GM21619 (cell line): ENCODE measurements at regions not wholly inside any gene's neighbourhood (a gene's known extent, or its start where the extent isn't known, plus 50 kb on each side); places are given as distances from the start of the nearest gene placed in this dataset.
"Not testable (repeated sequence)": the region's sequence is repeated elsewhere in the genome, so short reads cannot be mapped to it uniquely, and the experiment has no call there.

Experiments used
- ATAC-seq: cut with Tn5 transposase; IDR thresholded peaks from one replicate; pipeline ENCODE4 v1.9.1; 2021; ENCODE audit not compliant: unreplicated experiment

DNA sequence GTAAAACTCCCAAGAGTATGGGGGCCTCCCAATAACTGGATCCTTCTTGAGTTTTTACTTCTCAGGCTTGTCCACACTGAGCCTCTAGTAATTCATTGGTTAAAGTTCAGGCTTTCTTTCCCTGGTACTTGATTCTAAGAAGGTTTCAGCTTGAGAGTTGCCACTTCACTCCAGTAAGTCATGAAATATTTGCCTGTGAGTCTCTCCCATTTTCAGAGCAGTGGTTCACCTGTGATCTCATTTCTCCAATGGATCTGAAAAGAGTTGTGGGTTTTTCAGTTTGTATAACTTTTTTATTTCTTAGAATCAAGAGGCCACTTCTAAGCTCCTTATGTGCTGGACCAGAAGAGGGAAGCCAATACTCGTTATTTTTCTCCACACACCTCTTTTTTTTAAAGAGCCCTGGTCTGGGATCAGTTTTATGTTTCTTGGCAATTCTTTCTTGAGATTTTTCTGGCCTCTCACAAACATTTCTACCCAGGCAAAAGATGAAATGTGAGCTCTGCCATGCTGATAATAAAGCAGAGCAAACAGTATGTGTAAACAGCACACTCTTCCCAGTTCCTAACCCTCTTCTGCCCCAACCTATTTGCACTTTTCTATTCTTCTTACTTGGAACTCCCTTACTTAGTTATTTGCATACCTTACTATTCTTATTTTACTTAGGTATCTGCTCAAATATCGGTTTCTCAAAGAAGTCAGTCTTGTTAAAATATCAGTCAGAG lies 983.4 kb downstream of the CCSER2 start:
- no peak for ATAC-seq

DNA sequence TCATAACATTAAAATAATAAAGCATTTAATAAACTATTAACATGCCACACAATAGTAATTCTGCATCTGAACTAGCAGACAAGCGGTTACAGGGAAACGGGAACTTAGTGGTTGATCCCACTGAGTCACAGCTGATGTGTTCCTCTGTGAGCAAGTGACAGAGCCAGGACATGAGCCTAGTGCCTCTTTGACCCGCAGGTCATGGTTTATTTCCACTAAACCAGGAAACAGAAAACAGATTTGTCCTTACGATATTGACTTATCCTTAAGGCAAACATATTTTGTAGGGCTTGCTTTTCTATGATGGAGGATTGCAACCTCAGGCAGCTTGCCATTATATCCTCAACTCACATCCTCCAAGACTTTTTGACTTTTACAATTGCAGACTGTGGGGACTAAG lies 987.3 kb downstream of the CCSER2 start:
- no peak for ATAC-seq

DNA sequence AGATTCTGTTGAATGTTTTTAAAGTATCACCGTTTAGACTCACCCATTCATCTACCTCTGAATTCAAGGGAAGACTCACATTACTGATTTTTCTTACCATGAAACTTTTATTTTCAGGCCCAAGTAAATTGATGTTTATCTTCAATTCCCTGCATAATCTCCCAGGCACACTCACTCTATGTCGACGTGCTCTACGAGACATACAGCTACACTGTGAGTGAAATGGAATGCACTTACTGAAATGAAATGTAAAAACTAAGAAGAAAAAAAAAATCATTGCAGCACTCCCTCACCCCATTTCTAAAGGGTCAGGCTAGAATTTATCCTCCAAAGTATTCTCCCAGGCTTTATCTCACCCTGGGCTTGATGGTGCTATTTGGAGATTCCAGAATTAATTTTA lies 987.9 kb downstream of the CCSER2 start:
- no peak for ATAC-seq

DNA sequence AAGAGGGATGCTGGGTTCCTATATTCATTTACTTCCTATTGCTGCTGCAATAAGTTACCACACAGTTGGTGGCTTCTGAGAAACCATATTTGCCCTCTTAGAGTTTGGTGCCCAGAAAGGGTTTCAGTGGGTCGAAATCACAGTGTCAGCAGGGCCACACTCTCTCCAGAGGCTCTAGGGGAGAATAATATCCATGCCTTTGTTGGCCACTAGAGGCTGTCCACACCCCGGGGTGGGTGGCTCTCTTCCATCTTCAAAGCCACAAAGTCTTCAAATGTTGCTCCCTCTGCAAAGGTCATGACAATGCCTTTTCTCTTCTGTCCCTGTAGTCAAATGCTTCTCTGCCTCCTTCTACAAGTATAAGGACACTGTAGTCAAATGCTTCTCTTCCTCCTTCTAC lies 989.4 kb downstream of the CCSER2 start:
- no peak for ATAC-seq

DNA sequence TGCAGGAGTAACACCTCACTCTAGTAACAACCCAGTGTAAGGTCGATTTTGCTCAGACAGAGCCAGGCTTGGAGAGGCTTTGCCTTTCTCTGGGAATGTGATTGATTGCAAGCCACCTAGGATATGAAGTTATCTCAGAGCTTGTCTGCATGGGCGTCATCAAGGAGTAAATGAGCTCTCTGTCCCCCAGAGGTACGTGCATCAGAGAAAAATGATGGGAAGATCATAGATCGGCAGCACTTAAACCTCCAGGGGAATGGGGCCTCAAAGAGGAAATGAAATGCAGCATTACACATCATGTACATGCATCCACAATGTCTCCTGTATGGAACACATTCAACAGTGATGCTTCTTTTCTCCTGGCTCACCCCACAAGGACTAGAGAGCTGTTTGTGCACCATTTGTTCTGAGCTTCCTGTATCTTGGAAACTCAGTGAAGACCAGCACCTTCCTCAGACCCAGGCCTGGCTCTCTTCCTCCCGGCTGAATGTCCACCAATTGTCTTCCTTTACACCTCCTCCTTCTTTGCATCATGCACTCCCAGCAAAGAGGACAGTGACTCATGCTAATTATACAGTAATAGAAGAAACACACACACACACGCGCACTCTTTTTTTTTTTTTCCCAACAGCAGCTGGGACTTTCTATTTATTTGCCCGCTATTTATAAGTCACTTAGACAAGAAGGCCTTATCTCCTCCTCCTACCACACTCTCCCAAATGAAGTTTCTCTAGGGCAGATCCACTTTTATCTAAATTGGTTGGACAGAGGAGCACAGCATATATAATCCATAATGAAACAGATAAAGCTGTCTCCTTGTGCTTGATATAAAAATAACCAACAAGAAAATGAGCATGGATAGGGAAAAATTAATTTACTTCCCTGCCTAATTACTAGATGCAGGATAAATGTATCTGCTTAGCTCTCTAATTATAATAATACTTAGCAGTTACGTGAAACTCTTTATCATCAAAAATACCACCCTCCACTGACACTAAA lies 990.7 kb downstream of the CCSER2 start:
- ATAC-seq = no peak

DNA sequence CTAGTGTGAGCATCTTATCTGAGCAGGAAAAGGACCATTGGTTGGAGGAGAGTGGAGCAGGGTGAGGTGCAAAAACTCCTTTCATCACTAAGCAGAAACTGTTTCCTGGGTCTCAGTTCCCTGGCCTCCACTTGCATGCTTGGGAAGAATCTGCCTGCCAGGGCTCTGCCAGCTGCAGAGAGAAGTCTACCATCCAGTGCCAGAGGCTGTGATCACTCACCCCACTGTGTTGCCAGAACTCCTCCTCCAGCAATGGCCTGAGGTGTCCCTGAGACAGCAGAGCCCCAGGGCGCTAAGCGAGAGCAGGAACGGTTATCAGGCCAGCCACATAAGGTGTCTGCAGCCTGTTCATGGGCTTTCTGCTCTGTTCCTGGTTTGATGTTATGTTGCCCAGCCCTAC lies 991.4 kb downstream of the CCSER2 start:
- no peak for ATAC-seq

DNA sequence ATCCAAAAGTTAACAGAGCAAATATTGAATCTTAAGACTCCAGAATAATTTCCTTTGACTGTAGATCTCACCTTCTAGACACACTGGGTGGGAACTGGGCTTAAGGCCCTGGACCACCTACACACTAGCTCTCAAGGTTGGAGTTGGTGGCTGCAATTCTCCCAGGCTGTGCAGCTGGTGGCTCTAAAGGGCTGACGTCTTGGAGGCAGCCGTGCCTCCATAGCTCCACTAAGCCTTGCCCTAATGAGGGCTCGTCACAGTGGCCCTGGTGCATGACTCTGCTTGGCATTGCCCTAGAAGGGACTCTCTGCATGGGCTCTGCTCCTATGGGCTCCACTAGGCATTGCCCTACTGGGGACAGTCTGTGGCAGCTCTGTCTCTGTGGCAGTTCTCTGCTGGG lies 1005.2 kb downstream of the CCSER2 start:
- no peak for ATAC-seq

DNA sequence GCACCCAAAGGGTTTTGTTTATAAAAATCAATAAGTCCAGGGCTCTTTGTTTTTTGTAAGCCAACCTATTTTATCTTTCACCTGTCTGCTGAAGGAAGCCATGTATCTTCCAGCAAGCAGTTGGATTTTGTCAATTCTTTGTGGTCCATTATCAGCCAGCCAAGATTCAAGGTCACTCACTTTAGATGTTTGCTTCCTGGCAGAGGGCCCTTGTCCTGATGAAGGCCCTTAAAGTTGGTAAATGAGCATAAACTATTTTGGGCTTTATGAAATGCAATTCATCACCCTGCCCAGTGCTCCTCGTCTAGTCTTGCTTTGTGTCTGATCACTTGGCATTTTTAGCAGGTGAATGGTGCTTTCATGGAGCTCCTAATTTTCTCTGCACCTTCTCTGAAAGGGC lies 1004.2 kb downstream of the GRID1 start:
- ATAC-seq = no peak

DNA sequence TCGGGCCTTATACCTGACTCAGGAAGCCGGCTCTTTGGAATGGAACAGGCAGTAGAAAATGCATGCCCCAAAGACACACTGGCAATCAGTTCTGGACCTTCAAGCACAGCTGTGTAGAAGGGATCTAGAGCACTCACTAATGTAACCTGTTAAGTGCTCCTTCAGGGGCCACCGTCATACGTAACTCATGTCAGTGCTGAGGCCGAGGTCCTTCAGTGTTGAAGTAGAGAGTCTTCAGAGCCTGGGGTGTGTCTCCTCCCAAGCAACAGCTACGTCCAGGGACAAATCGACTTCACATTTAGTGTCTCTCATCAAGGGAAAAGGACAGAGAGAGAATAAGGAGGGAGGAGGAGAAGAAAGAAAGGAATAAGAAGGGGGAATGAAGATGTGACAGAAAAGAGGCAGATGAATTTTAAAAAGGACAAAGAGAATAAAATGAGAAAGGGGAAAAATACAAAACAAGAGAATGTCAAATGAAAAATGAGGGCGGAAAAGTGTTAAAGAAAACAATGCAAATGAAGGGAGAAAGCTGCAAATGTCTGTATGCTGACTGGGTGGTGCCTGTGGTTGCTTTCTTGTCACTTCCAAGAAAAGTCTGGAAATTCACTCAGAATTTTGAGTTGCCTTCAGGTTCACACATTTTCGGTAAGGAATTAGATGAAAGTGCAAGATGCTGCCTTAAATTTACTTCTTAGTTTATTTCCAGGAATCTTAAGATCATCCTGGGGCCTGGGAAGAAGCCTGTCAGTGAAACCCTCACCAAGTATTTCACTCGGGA lies 989.4 kb downstream of the GRID1 start:
- ATAC-seq = no peak

DNA sequence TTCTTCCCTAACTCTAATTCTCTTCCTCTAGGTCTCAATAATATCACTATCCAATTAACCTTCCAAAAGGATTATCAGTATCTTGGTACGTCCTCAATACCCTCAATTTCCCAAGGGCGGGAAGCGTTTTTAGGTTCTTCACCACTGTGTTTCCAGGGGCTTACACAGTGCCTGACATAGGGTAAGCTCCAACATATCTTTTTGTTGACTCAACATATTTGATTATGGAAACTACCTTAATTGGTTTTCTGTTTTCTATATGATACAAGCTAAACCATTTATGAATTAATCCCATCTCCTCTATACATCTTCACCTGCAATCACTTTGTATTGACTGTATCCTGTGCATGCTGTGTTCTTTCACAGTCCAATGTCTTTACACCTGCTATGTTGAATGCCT lies 987.3 kb downstream of the GRID1 start:
- ATAC-seq = no peak

DNA sequence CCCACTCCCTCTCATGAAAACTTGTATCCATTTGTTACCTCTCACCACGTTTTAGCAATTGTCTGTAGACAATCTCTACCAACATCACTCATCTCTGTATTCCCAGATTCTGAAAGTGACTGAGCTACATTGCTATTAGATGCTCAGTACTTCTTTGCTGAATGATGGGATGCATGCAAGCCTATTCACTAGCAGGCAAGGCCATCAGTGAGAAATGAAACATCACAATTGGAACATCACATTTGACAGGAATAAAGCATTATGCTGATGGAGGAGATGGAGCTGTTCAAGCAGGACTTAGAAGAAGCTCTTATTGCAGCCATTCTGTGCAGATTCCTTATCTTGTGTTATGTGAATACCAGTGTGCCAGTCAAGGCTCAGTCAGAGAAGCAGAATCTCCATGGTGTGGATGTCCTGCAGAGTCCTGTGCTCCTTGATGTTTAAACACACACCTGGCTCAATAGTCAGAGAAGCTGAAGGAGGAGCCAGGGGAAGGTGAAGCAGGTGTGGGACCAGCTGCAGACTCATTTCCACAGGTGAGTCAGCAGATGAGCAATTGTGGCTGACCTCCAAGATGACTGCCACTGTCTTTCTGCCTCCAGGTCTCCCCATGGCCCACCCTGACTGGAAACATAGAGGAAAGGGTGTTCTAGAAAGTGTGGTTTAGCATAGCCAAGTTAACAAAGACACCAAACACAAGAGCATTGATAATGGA lies 965.5 kb downstream of the GRID1 start:
- no peak for ATAC-seq

DNA sequence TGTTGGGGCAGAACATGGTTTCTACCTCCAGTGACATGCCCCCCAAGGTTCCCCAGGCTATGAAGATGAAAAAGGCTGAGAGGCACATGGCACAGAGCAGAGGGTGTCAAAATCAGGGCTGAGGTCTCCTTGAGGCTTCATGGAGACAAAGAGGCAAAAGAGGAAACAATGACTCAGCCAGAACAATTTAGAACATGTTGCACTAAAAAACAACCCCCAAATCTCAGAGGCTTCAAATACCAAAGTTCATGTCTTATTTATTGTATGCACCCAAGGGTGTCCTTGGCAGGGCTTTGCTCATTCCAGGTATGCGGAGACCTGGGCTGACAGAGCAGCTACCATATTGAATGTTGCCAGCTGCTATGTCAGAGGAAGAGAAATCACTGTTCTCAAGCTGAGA lies 964.1 kb downstream of the GRID1 start:
- ATAC-seq = no peak

DNA sequence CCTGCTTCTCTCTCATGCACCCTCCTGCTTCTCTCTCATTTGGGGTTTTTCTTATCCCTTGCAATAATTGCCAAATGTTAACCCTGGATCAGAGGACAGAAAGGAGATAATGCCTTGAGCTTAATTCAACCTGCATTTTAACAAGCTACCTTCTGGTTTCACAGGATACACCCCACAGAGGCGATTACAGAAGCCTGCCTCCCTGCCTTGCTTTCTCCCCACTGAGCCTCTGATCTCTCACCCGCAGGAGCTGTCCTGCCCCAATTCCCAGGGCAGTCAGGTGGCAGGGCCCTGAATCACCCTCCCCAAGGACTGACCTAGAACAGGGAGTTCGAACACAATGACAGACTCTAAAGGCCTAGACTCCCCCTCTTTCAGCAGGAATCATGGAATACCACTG lies 959.5 kb downstream of the GRID1 start:
- no peak for ATAC-seq

DNA sequence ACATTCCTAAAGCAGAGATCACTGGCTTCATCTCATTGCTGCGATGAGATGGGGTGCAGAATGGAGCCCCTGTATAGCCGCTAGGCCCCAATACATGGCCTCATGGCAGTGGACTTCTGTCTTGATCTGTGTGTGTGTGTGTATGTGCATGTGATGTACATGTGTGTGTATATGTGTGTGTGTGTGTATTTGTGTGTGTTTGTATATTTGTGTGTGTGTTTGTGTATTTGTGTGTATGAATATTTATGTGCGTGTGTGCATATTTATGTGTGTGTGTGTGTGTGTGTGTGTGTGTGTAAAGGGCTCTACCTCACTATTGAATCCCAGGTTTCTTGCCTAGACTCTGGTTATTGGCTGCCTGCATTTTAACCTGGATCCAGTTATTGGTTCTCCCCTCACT lies 958.2 kb downstream of the GRID1 start:
- no peak for ATAC-seq

DNA sequence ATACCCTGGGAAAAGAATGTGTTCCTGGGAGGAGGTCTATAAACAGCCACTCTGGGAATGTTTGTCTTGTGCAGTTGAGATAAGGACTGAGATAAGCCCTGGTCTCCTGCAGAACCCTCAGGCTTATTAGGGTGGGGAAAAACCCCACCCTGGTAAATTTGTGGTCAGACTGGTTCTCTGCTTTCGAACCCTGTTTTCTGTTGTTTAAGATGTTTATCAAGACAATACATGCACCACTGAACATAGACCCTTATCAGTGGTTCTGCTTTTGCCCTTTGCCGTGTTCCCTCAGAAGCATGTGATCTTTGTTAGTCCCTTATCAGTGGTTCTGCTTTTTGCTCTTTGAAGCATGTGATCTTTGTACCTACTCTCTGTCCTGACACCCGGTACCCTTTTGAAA lies 956.0 kb downstream of the GRID1 start:
- not testable (repeated sequence) for ATAC-seq

DNA sequence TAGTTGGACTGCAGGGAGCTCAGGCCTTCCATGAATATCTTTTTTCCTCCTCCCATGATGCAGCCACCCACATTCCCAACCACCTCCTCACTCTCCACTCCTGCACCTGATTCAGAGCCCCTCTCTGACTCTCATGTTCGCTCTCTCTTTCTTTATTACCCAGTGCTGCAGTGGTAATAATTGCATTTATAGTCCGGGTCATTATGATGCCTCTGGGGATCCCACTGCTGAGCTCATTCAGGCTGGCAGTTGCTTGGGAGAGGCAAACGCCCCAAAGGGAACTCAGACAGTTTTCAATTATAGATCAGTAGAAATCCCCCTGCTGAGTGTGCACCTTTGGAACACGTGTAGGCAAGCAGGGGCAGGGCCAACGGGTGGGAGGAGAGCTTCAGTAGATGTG lies 953.0 kb downstream of the GRID1 start:
- ATAC-seq = no peak

DNA sequence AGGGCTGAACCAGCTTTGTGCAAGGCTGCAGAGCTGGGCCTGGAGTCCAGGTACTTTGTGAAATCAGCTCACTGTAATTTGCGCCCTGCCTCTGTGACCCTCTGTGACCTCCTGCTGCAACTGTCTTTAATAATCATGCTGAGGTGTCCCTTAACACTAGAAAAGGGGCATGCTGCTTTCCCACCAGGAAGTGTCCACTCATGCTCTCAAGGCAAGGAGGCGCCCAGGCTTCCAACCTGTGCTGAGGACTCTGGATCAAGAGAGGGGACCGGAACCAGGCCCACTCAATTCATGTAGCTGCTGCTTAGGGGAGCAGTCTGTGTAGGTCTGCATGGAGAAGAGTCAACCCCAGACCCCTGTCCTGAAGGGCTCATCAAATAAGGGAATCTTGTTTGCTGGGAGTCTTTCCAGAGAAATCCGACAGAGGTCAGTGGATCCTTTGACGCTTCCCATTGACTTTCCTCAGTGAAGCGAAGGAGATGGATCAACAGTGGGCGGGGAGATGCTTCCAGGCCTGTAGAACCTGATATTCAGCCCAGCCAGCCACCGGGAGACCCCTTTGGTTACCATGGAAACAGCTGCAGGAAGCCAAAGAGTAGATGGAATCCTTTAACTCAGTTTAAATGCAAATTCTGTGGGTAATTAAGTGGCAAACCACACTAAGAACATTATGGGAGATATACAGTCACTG lies 945.9 kb downstream of the GRID1 start:
- no peak for ATAC-seq

DNA sequence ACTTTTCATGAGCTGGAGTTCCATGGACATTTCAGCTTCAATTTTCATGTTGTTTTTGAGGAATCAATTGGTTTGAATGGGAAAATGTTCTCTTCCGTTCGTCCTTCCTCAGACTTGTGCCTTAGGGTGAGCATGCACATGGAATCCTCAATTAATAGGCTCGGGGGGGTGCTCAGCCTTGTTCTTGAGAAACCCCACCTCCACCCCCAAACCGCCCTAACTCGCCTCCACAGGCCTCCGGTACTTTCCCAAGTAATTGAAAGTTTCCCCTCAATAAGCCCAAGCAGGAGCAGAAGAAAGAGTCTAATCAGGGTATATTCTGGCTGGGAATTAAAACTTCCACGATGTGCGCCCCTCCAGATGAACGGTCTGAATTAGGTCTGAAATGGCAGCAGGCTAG lies 945.2 kb downstream of the GRID1 start:
- no peak for ATAC-seq

DNA sequence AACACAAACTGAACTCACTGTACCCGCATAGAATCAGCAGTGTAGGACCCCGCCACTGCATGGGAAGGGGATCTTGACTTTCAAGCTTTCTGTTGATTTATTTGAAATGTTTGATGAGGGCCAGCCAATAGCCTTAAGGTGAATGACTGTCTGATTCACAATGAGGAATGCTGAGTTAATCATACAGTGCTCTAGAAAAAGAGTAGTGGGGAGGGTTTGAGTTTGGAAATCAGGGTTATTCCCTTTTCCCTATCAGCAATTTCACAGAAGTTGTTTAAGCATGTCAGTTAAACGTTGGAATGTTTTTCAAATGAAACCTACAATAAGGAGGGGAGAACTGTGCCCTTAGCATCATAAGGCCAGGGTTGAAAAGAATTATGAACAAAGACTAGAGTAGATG lies 937.5 kb downstream of the GRID1 start:
- ATAC-seq = no peak

DNA sequence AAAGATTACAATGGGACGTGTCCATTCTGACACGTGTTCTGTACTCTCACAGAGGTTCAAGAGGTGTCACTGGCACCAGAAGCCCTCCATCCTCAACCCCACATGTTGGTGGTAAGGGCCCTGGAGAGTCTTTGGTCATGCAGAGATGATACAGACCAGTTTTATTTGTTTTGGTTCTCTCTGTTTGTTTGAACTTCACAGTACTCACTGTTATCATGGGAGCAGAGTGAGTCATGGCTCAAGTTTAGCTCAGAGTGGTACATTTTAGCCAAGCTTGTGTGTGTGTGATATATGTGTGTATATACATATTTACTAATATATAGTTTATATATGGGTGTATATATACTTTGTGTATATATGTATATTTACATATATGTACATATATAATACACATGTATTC lies 935.6 kb downstream of the GRID1 start:
- ATAC-seq = no peak
